ENCODE measurements at regions not wholly inside any gene's neighbourhood (a gene's known extent, or its start where the extent isn't known, plus 50 kb on each side); places are given as distances from the start of the nearest gene placed in this dataset.

DNA sequence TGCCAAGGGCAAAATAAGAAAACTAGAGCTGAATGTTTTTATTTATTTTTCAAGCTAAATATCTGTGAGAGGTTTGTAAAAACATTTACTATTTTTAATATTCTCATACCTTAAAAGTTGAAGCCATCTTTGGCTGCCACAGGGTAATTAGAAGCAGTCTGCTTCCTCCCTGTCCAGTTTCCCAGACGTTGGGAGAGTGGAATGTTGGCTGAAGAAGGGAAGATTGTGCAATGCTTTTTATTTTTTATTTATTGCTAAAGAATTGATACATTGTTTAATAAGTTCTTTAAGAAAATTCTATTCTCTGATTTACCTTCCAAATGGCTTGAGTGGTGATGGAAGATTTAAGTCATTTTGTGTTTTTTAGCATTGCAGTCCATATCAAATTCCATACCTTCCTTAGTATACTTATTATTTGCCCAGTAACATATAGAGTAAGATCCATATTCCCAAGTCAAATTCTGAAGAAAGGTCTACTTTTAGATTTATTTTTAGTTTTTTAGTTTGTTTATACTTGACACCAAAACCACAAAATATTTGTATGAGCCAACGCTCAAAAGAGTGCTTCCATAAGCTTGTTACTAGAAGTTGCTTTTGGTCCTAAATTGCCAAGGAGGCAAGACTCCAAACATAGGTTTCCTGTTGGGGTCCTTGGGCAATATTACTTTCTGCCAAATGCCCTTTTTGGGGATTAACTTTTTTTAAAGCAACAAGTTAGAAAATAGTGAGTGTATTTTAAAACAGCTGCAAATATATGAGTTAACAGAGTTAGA, 124.0 kb upstream of the CPM start:
- intact Hi-C loops (cut with DNase I, micrococcal nuclease) = no loop called here
- DNase-seq (no peak), ATAC-seq (no peak)

DNA sequence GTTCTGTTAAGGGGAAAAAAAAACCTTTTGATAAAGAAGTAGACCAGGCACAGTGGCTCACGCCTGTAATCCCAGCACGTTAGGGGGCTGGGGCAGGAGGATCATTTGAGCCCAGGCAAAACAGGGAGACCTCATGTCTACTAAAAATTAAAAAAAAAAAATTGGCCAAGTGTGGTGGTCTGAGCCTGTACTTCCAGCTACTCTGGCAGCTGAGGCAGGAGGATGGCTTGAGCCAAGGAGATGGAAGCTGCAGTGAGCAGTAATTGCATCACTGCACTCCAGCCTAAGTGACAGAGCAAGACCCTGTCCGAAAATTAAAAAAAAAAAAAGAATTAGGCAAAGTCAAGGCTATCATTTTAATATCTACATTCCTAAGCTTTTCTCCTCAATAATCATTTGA, 124.8 kb upstream of the CPM start:
- intact Hi-C loops (cut with DNase I, micrococcal nuclease) = no loop called here
- DNase-seq = no peak
- ATAC-seq = no peak

DNA sequence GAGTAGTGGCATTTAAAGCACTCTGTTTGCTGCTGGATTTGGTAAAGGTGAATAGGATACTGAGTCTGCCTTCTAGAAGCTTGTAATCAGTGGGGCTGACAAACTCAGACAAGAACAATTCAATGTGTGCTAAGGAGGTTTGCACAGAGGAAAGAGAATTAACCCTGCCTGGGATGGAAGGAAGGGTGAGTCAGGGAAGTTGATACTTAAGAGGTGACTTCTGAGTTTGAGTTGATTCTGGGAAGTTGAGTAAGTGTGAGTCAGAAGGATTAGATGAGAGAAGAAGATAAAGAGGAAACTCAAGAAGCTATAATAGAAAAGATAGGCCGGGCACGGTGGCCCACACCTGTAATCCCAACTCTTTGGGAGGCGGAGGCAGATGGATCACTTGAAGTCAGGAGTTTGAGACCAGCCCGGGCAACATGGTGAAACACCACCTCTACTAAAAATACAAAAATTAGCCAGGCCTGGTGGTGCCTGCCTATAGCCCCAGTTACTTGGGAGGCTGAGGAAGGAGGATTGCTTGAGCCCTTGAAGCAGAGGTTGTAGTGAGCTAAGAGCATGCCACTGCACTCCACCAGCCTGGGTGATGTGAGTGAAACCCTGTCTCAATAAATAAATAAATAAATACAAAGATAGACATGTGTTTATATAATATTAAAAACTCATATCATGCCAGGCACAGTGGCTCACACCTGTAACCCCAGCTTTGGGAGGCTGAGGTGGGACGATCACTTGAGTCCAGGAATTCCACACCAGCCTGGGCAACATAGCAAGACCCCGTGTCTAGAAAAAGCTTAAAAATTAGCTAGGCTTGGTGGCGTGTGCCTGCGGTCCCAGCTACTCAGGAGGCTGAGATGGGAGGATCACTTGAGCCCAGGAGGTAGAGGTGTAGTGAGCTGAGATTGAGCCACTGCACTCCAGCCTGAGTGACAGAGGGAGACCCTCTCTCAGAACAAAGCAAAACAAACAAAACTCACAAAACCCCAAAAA, 126.8 kb upstream of the CPM start:
- intact Hi-C loops (cut with DNase I, micrococcal nuclease) = loop anchor here in 1 of 2 donors (10.0 kb wide), 2 partner anchors 165 to 195 kb away; no protein-coding TSS in a partner anchor
- ATAC-seq = no peak
- DNase-seq = no peak

GRCh38 chr12:69061574-69061973, 128.6 kb upstream of the CPM start:
- intact Hi-C loops (cut with DNase I, micrococcal nuclease) = loop anchor here in 1 of 2 donors (10.0 kb wide), 2 partner anchors 167 to 197 kb away; no protein-coding TSS in a partner anchor
- ATAC-seq (no peak), DNase-seq (no peak)

GRCh38 chr12:69062621-69063237, 129.8 kb upstream of the CPM start:
- ATAC-seq (no peak), DNase-seq (no peak)
- intact Hi-C loops (cut with DNase I, micrococcal nuclease) = loop anchor here in 1 of 2 donors (10.0 kb wide), 2 partner anchors 168 to 198 kb away; no protein-coding TSS in a partner anchor

DNA sequence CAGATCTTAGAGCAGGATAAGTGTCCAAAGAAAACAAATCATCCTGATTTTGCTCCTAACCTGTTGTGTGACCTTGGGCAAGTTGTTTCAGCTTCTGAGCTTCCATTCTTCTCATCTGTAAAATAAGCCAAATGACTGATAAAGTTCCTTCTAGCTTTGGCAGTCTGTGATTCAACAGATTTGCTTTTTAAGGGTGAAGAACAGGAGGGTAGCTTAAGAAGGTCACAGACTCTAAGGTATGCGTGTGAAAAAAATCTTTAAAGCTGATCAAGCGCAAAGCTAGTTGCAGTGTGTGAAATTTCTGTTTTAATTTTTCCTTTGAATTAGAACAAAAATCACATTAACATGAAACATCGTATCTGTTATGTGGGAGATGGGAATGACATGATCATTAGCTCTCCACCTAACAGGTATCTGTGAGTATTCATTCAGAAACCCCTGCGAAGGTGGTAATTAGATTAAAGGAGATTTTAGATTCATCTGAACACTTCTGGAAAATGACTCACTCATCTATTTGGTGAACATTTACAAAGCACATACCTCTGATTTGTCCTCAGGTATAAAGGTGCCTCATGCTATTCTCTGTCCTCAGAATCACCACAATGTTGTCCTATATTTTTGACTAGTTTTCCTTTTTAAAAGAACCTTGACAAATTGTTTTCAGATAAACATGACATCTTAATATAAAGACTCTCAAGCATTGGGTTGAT, 131.9 kb upstream of the CPM start:
- DNase-seq = no peak
- no peak for ATAC-seq
- intact Hi-C loops (cut with DNase I, micrococcal nuclease) = loop anchor here in 1 of 2 donors (10.0 kb wide), 2 partner anchors 170 to 200 kb away; no protein-coding TSS in a partner anchor

DNA sequence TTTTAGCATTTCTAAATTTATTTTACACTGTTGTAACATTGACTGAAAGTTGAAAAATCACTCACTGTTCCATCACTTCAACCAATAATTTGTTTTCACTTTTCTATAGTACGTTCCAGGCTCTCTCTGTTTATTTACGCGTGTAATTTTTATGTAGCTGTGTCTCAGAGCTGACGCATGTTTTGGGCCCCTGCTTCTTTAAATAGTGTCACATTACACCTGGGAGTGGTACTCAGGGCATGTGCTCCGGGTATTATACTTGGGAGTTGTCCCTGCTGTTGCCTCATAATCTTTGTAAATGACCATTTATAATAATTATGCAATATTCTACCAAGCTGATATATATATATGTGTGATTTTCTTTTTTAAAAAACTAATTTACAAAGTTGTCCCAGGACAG, 132.8 kb upstream of the CPM start:
- DNase-seq = no peak
- peak; percentile 49 for ATAC-seq
- intact Hi-C loops (cut with DNase I, micrococcal nuclease) = loop anchor here in 1 of 2 donors (10.0 kb wide), 2 partner anchors 171 to 201 kb away; no protein-coding TSS in a partner anchor

DNA sequence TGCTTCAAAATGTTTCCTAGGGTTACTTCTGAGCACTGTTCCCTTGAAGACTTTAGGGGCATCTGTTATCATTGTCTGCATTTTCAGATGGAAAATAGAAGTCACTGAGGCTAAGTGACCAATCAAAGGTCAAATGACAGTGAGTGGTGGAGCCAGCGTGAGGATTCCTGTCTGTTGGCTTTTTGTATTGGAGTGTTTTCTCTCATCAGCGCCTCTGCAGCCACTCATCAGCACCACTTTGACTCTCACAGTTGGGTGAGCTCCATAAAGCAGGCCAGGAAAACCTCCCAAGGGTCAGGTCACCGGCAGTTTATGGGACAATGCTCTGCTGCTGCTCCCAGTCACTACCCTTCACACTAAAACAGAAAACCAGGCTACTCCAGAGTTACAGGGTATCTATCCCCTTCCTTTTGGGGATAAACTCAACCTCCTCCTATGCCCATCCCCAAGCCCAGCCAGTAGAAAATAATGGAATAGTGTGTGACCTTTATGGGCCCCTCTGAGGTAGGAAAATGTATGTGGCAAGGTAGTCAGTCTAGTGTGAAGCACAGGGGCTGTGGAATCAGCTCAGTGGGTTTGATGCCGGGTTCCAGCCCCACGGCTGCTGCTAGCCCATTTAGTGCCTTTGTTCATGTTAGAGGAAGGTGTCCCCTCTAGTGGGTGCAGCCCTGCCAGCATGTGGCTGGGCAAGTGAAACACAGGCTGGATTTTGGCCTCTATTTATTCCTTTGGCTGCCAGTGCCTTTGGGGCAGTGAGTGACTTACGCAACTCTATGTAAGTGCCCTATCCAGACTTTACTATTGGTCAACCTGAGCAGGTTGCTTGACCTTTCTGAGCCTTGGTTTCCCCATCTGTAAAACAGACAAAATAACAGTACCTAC, 133.8 kb upstream of the CPM start:
- DNase-seq (no peak), ATAC-seq (no peak)
- intact Hi-C loops (cut with DNase I, micrococcal nuclease) = loop anchor here in 1 of 2 donors (10.0 kb wide), 2 partner anchors 172 to 202 kb away; no protein-coding TSS in a partner anchor

DNA sequence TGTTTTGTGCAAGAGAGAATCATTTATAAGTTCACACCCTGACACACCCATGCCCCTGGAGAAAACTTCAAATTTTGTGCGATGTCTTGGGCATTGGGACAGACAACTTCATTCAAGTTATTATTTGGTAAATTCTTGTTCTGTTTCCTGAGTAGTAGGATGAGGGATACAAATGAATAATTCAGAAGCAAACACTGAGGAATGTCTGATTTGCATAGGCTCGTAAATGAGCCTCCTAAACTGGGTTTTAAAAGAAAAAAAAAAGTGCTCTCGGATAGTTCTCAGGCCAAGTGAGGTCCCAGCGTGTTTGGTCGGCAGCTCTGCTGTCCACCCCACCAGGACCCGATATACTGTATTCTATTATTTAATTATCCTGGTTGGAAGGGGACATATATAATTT, 134.7 kb upstream of the CPM start:
- no peak for ATAC-seq
- intact Hi-C loops (cut with DNase I, micrococcal nuclease) = loop anchor here in 1 of 2 donors (10.0 kb wide), 2 partner anchors 173 to 203 kb away; no protein-coding TSS in a partner anchor
- DNase-seq = no peak

DNA sequence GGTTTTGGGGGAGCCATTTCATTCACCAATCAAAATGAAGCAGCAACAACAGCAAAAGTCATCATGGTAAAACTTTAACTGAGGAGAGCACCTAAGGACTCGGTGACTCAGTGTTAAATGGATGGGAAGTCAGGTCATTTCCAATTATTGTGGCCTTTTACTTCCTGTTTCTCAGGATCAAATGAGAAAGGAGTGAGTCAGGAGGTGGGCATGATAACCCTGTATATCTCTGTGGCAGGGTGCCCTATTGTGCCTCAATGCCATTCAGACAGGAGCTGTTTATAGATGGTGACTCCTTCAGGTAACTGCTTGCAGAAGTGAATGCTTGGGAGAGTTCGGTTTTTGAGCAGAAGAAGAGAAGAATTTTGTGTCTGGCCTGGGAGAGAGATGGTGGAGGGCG, 135.5 kb upstream of the CPM start:
- DNase-seq = peak; percentile 28 to 71
- intact Hi-C loops (cut with DNase I, micrococcal nuclease) = loop anchor here in 1 of 2 donors (10.0 kb wide), 2 partner anchors 174 to 204 kb away; no protein-coding TSS in a partner anchor
- ATAC-seq = peak; percentile 89

GRCh38 chr12:69069479-69069878, 136.5 kb upstream of the CPM start:
- intact Hi-C loops (cut with DNase I, micrococcal nuclease) = loop anchor here in 1 of 2 donors (10.0 kb wide), 2 partner anchors 175 to 205 kb away; no protein-coding TSS in a partner anchor
- DNase-seq (no peak), ATAC-seq (no peak)

DNA sequence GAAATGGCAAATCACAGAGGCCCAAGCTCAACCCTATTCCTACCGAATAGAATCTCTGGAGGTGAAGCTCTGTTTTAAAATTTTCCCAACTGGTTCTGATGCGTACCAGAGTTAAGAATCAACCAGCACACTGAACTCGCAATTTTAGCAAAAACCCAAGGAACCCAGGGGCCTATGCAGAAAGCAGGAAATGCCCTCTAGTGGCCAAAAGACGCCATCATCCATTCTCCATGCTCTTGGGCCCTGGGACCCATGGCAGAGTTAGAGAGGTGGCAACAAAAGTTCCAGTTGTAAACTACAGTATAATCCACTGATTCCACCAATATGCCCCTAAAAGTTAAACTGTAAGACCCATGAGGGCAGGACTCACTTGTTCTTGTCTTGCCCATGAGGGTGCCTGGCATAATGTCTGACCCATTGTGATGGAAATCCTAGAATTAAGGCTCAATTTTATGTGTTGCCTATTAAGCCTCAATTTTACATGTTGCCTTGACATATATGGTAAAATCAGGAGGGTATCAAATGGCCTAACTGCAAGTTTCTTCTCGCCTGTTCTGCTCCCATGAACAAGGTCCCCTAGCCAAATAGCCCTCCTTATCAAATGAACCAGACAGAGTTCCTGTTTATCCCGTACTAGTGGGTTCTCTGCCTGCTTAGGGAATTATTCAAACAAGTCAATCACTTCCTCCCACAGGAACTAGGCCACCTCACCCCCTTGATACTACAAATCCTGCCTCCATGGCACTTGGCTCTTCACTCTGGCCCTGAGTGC, 137.5 kb upstream of the CPM start:
- intact Hi-C loops (cut with DNase I, micrococcal nuclease) = no loop called here
- ATAC-seq (peak; percentile 65), DNase-seq (peak; percentile 60 to 71)

DNA sequence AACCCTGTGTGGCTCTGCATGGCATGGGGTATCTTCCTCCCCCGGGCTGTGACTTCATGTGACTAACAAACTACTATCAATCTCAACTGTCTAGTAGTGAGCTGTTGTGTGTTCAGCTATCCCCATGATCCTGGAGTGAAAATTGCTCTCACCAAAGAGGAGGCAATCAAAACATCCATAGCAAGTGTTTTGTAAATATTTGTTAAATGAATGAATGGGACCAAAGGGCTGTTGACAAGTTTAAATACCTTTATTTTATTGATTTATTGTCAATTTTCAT, 138.1 kb upstream of the CPM start:
- peak; percentile 30 for ATAC-seq
- intact Hi-C loops (cut with DNase I, micrococcal nuclease) = no loop called here
- DNase-seq = no peak

DNA sequence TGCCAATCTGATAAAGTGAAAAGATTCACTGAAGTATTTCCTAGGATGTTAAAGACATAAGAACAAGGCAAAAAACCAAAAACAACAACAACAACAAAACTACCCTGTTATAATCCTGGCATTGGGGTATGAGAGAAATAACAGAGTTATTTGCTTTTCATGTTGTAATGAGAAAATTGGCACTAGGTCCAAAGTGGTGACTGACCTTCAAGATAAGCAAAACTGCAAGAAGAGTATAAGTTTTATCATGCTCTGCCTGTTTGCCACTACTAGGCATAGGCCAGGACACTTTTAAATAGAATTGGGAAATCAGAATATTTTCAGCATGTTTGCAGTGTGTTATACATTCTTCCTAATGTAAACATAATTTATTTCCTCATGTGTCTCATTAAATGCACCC, 140.1 kb upstream of the CPM start:
- no peak for ATAC-seq
- DNase-seq = no peak
- intact Hi-C loops (cut with DNase I, micrococcal nuclease) = no loop called here

GRCh38 chr12:69074556-69075349, 141.8 kb upstream of the CPM start:
- intact Hi-C loops (cut with DNase I, micrococcal nuclease) = no loop called here
- ATAC-seq = no peak
- no peak for DNase-seq

DNA sequence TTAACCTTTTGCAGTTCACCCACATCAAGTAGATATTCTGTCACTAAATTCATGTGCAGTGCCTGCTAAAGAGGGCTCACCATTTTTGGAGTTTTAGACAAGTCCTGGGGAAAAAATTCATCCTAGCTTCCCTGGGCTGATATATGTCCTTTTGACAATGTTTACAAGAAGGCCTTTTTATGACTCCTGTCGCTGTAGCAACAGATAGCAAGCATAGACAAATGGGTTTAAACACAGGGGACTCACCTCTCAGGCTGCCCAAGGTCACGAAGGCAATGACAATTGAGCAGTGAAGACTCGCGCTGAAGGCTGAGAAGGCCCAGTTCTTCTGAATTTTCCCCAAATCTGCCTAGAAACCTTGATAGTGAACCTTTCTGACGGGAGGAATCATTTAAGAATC, 150.7 kb upstream of the CPM start:
- DNase-seq = no peak
- intact Hi-C loops (cut with DNase I, micrococcal nuclease) = no loop called here
- peak; percentile 48 for ATAC-seq

All from left colon (tissue), 2 donors.